Thyroid gland (tissue), 4 donors: ENCODE measurements at regions not wholly inside any gene's neighbourhood (a gene's known extent, or its start where the extent isn't known, plus 50 kb on each side); places are given as distances from the start of the nearest gene placed in this dataset.

Experiments
- POLR2A ChIP-seq, 2 donors: fragments of 450-650 bp; IDR thresholded peaks; one replicate each; pipeline ENCODE4 v1.6.1; 2017; ENCODE audit warnings: antibody characterized with exemption in 2 of 2, mild to moderate bottlenecking in 2 of 2, moderate library complexity in 1 of 2
- TF ChIP-seq, protein P1 (sequence below), 6 experiments: fragments of 200-600 bp in 3 of 6; fragments of 450-650 bp in 3 of 6; sonication (generic) in 3 of 6; IDR thresholded peaks; one replicate each; pipeline ENCODE4 v1.5.1; 2016 to 2019; ENCODE audit warnings: antibody characterized with exemption in 6 of 6, mild to moderate bottlenecking in 2 of 6, inconsistent platforms in 1 of 6, moderate library complexity in 1 of 6

DNA sequence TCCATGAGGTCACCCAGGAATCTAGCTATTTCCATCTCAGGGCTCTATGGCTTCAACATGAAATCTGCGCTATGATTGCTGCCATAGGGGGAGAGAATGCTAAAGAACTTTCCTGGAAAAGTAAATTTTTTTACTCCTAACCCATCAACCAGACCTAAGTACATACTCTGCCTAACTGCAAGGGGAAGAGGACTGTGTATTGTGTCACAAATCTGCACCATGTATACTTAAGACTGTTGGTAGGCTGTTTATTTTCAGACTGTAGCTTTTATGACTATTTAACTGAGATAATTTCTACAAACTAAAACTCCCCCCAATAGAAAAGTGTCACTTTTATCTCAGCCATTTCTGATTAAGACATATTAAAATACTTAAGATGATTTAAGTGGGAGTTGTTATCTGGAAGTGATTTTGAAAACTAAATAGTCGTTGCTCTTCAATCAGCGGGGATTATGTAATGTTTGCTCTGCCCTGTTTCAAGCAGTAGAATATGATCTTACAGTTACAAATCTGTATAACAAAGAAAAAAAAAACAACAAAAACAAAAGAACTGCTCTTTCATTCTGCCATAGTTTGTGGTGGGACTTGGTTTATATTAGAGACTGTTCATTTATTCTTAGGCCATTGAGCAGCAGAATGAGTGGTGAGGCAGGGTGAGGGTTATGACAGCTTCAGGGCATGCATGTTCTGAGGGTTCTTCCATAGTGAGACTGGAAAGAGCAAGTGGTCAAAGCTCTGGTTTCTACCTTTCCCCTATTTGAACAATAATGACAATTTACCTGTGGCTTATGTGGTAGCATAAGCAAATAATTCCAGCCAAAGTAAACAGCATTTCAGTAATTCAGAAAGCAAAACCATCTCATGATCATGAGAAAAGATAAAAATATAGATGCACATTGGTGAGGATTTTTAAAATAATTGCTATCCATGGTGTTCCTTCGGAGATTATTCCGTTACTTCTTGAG, 126.3 kb upstream of the CEP162 start:
- no peak for TF ChIP-seq POLR2A (IDR thresholded peaks at IDR 0.05)
- TF ChIP-seq, protein P1, sequence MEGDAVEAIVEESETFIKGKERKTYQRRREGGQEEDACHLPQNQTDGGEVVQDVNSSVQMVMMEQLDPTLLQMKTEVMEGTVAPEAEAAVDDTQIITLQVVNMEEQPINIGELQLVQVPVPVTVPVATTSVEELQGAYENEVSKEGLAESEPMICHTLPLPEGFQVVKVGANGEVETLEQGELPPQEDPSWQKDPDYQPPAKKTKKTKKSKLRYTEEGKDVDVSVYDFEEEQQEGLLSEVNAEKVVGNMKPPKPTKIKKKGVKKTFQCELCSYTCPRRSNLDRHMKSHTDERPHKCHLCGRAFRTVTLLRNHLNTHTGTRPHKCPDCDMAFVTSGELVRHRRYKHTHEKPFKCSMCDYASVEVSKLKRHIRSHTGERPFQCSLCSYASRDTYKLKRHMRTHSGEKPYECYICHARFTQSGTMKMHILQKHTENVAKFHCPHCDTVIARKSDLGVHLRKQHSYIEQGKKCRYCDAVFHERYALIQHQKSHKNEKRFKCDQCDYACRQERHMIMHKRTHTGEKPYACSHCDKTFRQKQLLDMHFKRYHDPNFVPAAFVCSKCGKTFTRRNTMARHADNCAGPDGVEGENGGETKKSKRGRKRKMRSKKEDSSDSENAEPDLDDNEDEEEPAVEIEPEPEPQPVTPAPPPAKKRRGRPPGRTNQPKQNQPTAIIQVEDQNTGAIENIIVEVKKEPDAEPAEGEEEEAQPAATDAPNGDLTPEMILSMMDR (IDR thresholded peaks at IDR 0.05) = no peak
